C4-2B (cell line): ENCODE measurements at regions not wholly inside any gene's neighbourhood (a gene's known extent, or its start where the extent isn't known, plus 50 kb on each side); places are given as distances from the start of the nearest gene placed in this dataset.

ENCODE experiments used
- CTCF ChIP-seq: fragments of 450-650 bp; conservative IDR thresholded peaks from 2 replicates; pipeline ENCODE4 v1.5.1; 2017; ENCODE audit warnings: mild to moderate bottlenecking
- ZFX ChIP-seq: fragments of 450-650 bp; IDR thresholded peaks from 2 replicates; pipeline ENCODE4 v1.6.1; 2017

- TF ChIP-seq CTCF = no peak
- TF ChIP-seq ZFX = no peak
Measured at GRCh38 chr3:72487078-72487765, 361.0 kb downstream of the SHQ1 start.
